Colonic mucosa (tissue), 4 donors: ENCODE measurements at regions not wholly inside any gene's neighbourhood (a gene's known extent, or its start where the extent isn't known, plus 50 kb on each side); places are given as distances from the start of the nearest gene placed in this dataset.

Experiments
- DNase-seq: peaks from one replicate; pipeline ENCODE4 v3.0.0-alpha.2; 2020
- H3K27ac ChIP-seq: fragments of 200-600 bp; one replicate; pipeline ENCODE4 v1.8.0; 2021
- H3K27me3 ChIP-seq: fragments of 200-600 bp; one replicate; pipeline ENCODE4 v1.8.0; 2021
- H3K36me3 ChIP-seq: fragments of 200-600 bp; one replicate; pipeline ENCODE4 v1.8.0; 2021
- H3K4me1 ChIP-seq: fragments of 200-600 bp; one replicate; pipeline ENCODE4 v1.8.0; 2021; ENCODE audit warnings: mild to moderate bottlenecking
- H3K4me3 ChIP-seq: fragments of 200-600 bp; one replicate; pipeline ENCODE4 v1.8.0; 2021
- H3K9ac ChIP-seq, 2 donors: one replicate each; pipeline ENCODE4 v1.7.0; 2013; ENCODE audit warnings: control low read depth in 2 of 2, low read depth in 2 of 2, low read length in 2 of 2
- H3K9me3 ChIP-seq: fragments of 200-600 bp; one replicate; pipeline ENCODE4 v1.8.0; 2021
- CTCF ChIP-seq: fragments of 200-600 bp; IDR thresholded peaks from one replicate; pipeline ENCODE4 v1.8.0; 2022; ENCODE audit warnings: antibody characterized with exemption, mild to moderate bottlenecking
- intact Hi-C: fragments of 100-400 bp; cut with DNase I; formaldehyde crosslinking; loops from one replicate; pipeline ENCODE4 v1.14.1; 2022
- donor health status: healthy.
- donor health status: DM: no; HTN: no; CAD: no.
- donor health status: DM: no; HTN: no; CAD: no.

- H3K4me3 ChIP-seq: no peak overlapping the region
- H3K4me1 ChIP-seq: no peaks in the 10 kb centered on the region
- no peak overlapping the region for H3K27ac ChIP-seq
- no peaks in the 10 kb centered on the region for H3K27me3 ChIP-seq
- no peak overlapping the region for H3K9ac ChIP-seq
- no peak for DNase-seq
- intact Hi-C loops: no loop called here
- no peaks in the 10 kb centered on the region for H3K36me3 ChIP-seq
- no peak for TF ChIP-seq CTCF
- H3K9me3 ChIP-seq: no peaks in the 10 kb centered on the region
Measured at GRCh38 chr5:162543437-162543836, 475.9 kb downstream of the GABRG2 start.

DNA sequence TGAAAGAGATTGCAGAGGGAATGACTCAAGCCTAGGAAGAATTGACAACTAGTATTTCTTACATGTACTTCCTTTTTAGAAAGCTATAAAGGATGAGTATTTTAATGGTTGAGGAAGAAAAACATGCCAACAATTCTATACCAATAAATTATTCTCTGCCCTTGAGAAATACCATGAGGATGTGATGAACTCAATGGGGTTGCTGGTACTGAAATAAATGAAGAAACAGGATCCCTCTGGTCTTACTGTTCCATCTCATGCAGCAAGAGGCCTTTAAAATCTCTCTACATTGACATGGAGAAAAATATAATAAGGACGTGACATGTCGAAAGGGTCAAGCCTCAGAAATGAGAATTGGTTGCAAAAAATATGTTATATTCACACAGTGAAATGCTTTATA, 477.3 kb downstream of the GABRG2 start:
- DNase-seq: no peak
- Histone ChIP-seq H3K4me3 (no peak overlapping the region), H3K36me3 (no peaks in the 10 kb centered on the region), H3K27me3 (no peaks in the 10 kb centered on the region), H3K27ac (no peak overlapping the region), H3K4me1 (no peaks in the 10 kb centered on the region), H3K9me3 (no peaks in the 10 kb centered on the region), H3K9ac (no peak overlapping the region)
- intact Hi-C loops: no loop called here
- TF ChIP-seq CTCF: no peak

DNA sequence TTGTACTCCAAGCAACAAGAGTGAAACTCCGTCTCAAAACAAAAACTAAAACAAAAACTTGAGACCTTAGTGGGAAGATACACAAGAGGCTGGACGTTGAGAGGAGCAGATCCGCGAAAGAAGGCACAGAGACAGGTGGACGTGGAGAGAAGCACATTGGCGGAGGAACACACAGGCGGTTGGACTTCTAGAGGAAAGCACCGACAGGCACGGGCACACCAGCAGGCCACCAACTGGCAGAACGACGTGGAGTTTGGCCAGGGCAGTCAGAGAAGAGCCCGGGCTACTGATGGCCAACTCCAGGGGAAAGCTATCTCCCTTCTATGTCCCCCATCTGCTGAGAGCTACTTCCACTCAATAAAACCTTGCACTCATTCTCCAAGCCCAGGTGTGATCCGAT, 482.7 kb downstream of the GABRG2 start:
- H3K4me1 ChIP-seq: no peaks in the 10 kb centered on the region
- no peak for TF ChIP-seq CTCF
- H3K9me3 ChIP-seq: no peaks in the 10 kb centered on the region
- no peaks in the 10 kb centered on the region for H3K27me3 ChIP-seq
- H3K36me3 ChIP-seq: no peaks in the 10 kb centered on the region
- DNase-seq: no peak
- H3K27ac ChIP-seq: no peak overlapping the region
- intact Hi-C loops: no loop called here
- H3K4me3 ChIP-seq: no peak overlapping the region
- H3K9ac ChIP-seq: no peak overlapping the region

- TF ChIP-seq CTCF: no peak
Measured at GRCh38 chr5:162558120-162558519, 490.5 kb downstream of the GABRG2 start.

DNA sequence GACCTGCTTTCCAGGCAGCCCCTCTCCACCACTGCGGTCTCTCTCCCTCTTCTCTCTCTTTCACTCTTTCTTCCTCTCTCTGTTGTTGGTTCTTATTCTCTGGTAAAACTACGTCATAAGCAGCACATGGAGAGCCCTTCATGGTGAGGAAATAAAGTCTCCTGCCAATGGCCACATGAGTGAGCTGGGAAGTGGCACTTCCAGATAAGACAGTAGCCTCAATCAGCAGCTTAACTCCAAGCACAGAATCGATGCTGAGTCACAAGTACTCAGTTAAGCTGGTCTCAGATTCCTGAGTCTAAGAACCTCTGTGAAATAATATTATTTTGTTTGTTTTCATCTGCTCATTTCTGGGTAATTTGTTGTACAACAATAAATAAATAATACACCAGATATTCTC, 500.1 kb downstream of the GABRG2 start:
- no peak for TF ChIP-seq CTCF
- H3K36me3 ChIP-seq: no peaks in the 10 kb centered on the region
- H3K9me3 ChIP-seq: no peaks in the 10 kb centered on the region
- H3K9ac ChIP-seq: no peak overlapping the region
- H3K27me3 ChIP-seq: no peaks in the 10 kb centered on the region
- intact Hi-C loops: no loop called here
- DNase-seq: no peak
- H3K4me1 ChIP-seq: no peaks in the 10 kb centered on the region
- no peak overlapping the region for H3K27ac ChIP-seq
- no peak overlapping the region for H3K4me3 ChIP-seq

More at GRCh38 chr5:162558120-162558519, 490.5 kb downstream of the GABRG2 start:
- H3K4me3 ChIP-seq: no peak overlapping the region
- H3K27me3 ChIP-seq: no peaks in the 10 kb centered on the region
- no peak overlapping the region for H3K27ac ChIP-seq
- no peak for DNase-seq
- no peaks in the 10 kb centered on the region for H3K9me3 ChIP-seq
- no peaks in the 10 kb centered on the region for H3K36me3 ChIP-seq
- no peaks in the 10 kb centered on the region for H3K4me1 ChIP-seq
- intact Hi-C loops: no loop called here
- no peak overlapping the region for H3K9ac ChIP-seq

DNA sequence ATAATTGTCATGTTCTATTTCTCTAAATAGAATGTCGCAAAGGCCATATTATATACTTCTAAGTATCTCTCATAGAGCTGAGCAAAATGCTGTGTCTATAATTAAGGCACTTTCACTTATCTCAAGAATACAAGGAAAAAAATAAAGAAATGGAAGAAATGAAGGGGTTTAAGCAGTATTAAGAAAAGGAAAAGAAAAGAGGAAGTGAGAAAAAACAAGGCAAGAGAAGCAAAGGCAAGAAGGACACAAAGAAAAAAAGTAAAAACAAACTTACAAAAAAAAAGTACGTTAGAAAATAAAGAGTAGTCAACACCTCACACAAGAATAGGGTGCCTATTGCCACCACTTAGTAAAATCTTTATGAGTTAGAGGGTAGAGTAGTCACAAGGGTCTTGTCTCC, 506.2 kb downstream of the GABRG2 start:
- H3K4me3 ChIP-seq: no peak overlapping the region
- H3K9ac ChIP-seq: no peak overlapping the region
- no peak for DNase-seq
- TF ChIP-seq CTCF: no peak
- intact Hi-C loops: no loop called here
- no peaks in the 10 kb centered on the region for H3K27me3 ChIP-seq
- no peaks in the 10 kb centered on the region for H3K36me3 ChIP-seq
- H3K27ac ChIP-seq: no peak overlapping the region
- H3K4me1 ChIP-seq: no peaks in the 10 kb centered on the region
- no peaks in the 10 kb centered on the region for H3K9me3 ChIP-seq
